ENCODE measurements at regions not wholly inside any gene's neighbourhood (a gene's known extent, or its start where the extent isn't known, plus 50 kb on each side); places are given as distances from the start of the nearest gene placed in this dataset.

DNA sequence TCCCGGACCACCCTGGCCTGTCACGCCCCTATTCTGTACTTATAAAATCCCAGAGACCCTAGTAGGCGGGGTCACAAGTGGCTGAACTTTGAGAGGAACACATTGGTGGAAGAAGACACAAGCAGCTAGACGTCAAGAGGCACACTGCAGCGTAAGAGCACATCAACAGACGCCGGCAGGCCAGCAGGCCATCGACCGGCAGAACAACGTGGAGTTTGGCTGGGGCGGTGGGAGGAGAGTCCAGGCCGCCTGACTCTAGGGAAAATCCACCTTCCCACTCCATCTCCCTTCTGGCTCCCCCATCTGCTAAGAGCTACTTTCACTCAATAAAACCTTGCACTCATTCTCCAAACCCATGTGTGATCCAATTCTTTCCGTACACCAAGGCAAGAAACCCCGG is 601.8 kb upstream of the CDH2 start:
- H3K36me3 ChIP-seq (ENCODE audit: control insufficient read depth, insufficient read depth, low read length) = no peaks in the 10 kb centered on the region; the same call in 1 of the 2 replicates
- in situ Hi-C loops (cut with HindIII; ENCODE audit: low pct_unique_long_range_greater_than_20kb, low sequenced_read_pairs) (no loop called here), intact Hi-C loops (cut with micrococcal nuclease; ENCODE audit: unreplicated experiment) (no loop called here)
- DNase-seq (ENCODE audit: low read depth, low spot score) (no peak), ATAC-seq (no peak)
- H3K27me3 ChIP-seq (ENCODE audit: control insufficient read depth, insufficient read depth, low read length) = no peaks in the 10 kb centered on the region
- CTCF ChIA-PET = no interaction called here
- no peaks in the 10 kb centered on the region for H3K4me1 ChIP-seq (ENCODE audit: control insufficient read depth, insufficient read depth, low read length)
- POLR2A ChIA-PET = no interaction called here
- H3K27ac ChIP-seq (ENCODE audit: low read length) = no peak overlapping the region
- TF ChIP-seq POLR2AphosphoS5 (IDR thresholded peaks at IDR 0.05; ENCODE audit: low read depth, low read length) (no peak), TCF7L2 (IDR thresholded peaks at IDR 0.05; ENCODE audit: low read depth, low read length) (no peak), SIN3A (IDR thresholded peaks at IDR 0.05; ENCODE audit: borderline replicate concordance, insufficient read depth, low read depth, low read length) (no peak)
- TF ChIP-seq, protein P1, sequence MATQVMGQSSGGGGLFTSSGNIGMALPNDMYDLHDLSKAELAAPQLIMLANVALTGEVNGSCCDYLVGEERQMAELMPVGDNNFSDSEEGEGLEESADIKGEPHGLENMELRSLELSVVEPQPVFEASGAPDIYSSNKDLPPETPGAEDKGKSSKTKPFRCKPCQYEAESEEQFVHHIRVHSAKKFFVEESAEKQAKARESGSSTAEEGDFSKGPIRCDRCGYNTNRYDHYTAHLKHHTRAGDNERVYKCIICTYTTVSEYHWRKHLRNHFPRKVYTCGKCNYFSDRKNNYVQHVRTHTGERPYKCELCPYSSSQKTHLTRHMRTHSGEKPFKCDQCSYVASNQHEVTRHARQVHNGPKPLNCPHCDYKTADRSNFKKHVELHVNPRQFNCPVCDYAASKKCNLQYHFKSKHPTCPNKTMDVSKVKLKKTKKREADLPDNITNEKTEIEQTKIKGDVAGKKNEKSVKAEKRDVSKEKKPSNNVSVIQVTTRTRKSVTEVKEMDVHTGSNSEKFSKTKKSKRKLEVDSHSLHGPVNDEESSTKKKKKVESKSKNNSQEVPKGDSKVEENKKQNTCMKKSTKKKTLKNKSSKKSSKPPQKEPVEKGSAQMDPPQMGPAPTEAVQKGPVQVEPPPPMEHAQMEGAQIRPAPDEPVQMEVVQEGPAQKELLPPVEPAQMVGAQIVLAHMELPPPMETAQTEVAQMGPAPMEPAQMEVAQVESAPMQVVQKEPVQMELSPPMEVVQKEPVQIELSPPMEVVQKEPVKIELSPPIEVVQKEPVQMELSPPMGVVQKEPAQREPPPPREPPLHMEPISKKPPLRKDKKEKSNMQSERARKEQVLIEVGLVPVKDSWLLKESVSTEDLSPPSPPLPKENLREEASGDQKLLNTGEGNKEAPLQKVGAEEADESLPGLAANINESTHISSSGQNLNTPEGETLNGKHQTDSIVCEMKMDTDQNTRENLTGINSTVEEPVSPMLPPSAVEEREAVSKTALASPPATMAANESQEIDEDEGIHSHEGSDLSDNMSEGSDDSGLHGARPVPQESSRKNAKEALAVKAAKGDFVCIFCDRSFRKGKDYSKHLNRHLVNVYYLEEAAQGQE (IDR thresholded peaks at IDR 0.05; ENCODE audit: insufficient read depth in 1 of 2, low read depth in 2 of 2, low read length in 1 of 2) = no peak
- TF ChIP-seq, protein P2, sequence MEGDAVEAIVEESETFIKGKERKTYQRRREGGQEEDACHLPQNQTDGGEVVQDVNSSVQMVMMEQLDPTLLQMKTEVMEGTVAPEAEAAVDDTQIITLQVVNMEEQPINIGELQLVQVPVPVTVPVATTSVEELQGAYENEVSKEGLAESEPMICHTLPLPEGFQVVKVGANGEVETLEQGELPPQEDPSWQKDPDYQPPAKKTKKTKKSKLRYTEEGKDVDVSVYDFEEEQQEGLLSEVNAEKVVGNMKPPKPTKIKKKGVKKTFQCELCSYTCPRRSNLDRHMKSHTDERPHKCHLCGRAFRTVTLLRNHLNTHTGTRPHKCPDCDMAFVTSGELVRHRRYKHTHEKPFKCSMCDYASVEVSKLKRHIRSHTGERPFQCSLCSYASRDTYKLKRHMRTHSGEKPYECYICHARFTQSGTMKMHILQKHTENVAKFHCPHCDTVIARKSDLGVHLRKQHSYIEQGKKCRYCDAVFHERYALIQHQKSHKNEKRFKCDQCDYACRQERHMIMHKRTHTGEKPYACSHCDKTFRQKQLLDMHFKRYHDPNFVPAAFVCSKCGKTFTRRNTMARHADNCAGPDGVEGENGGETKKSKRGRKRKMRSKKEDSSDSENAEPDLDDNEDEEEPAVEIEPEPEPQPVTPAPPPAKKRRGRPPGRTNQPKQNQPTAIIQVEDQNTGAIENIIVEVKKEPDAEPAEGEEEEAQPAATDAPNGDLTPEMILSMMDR (IDR thresholded peaks at IDR 0.05) = no peak
- H3K4me3 ChIP-seq (ENCODE audit: low read depth in 2 of 2, low read length in 2 of 2) = no peak overlapping the region
- no peaks in the 10 kb centered on the region for H3K9me3 ChIP-seq (ENCODE audit: control insufficient read depth, insufficient read depth, low read depth, low read length)
- BruUV-seq (replicated peaks) = no TSS peak

DNA sequence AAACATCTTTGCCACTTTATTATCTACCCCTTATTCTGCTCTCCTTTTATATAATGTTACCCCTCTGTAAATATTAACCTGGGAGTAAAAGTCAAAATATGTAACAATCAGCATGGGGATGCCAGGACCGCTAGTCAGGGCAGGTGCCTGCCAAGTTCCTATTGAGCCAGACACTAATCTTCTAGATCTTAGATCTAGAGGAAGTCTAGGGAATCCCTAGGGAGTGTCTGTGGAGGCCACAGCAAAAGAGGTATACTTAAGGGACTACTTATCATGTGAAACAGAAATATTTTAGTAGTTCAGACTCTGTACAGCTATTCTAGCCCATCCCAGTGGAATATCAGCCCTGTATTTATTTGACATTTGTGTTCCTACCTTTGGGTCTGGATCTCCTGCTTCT is 600.8 kb upstream of the CDH2 start:
- ATAC-seq = no peak
- Histone ChIP-seq H3K27ac (ENCODE audit: low read length) (no peak overlapping the region), H3K9me3 (ENCODE audit: control insufficient read depth, insufficient read depth, low read depth, low read length) (no peaks in the 10 kb centered on the region), H3K27me3 (ENCODE audit: control insufficient read depth, insufficient read depth, low read length) (no peaks in the 10 kb centered on the region), H3K4me3 (ENCODE audit: low read depth in 2 of 2, low read length in 2 of 2) (no peak overlapping the region), H3K36me3 (ENCODE audit: control insufficient read depth, insufficient read depth, low read length) (no peaks in the 10 kb centered on the region; the same call in 1 of the 2 replicates), H3K4me1 (ENCODE audit: control insufficient read depth, insufficient read depth, low read length) (no peaks in the 10 kb centered on the region)
- TF ChIP-seq POLR2AphosphoS5 (IDR thresholded peaks at IDR 0.05; ENCODE audit: low read depth, low read length) = no peak
- TF ChIP-seq, protein P2 (IDR thresholded peaks at IDR 0.05) = no peak
- no peak for TF ChIP-seq SIN3A (IDR thresholded peaks at IDR 0.05; ENCODE audit: borderline replicate concordance, insufficient read depth, low read depth, low read length)
- no peak for TF ChIP-seq TCF7L2 (IDR thresholded peaks at IDR 0.05; ENCODE audit: low read depth, low read length)
- TF ChIP-seq, protein P1 (IDR thresholded peaks at IDR 0.05; ENCODE audit: insufficient read depth in 1 of 2, low read depth in 2 of 2, low read length in 1 of 2) = no peak
- CTCF ChIA-PET = no interaction called here
- POLR2A ChIA-PET = no interaction called here
- no TSS peak for BruUV-seq (replicated peaks)
- intact Hi-C loops (cut with micrococcal nuclease; ENCODE audit: unreplicated experiment) = no loop called here
- DNase-seq (ENCODE audit: low read depth, low spot score) = no peak
- in situ Hi-C loops (cut with HindIII; ENCODE audit: low pct_unique_long_range_greater_than_20kb, low sequenced_read_pairs) = no loop called here

Data from Panc1 (cell line).